Activated naive CD8-positive, alpha-beta T cell treated with anti-CD3 and anti-CD28 coated beads for 36 hours (primary cell): ENCODE measurements at regions not wholly inside any gene's neighbourhood (a gene's known extent, or its start where the extent isn't known, plus 50 kb on each side); places are given as distances from the start of the nearest gene placed in this dataset.
"Not testable (repeated sequence)": the region's sequence is repeated elsewhere in the genome, so short reads cannot be mapped to it uniquely, and the experiment has no call there.

Experiments
- DNase-seq: peaks from one replicate; pipeline ENCODE4 v3.0.0; 2021
- H3K27ac Mint-ChIP-seq: one replicate; pipeline ENCODE4 v1.8.0; 2022; ENCODE audit warnings: mild to moderate bottlenecking, moderate library complexity, mixed read lengths
- H3K27me3 Mint-ChIP-seq: one replicate; pipeline ENCODE4 v1.8.0; 2022; ENCODE audit warnings: mild to moderate bottlenecking, mixed read lengths
- H3K36me3 Mint-ChIP-seq: one replicate; pipeline ENCODE4 v1.8.0; 2021; ENCODE audit warnings: mild to moderate bottlenecking, mixed read lengths
- H3K4me1 Mint-ChIP-seq: one replicate; pipeline ENCODE4 v1.8.0; 2021; ENCODE audit warnings: mixed read lengths
- H3K4me3 Mint-ChIP-seq: one replicate; pipeline ENCODE4 v1.8.0; 2022; ENCODE audit warnings: mild to moderate bottlenecking, moderate library complexity, mixed read lengths
- H3K9me3 Mint-ChIP-seq: one replicate; pipeline ENCODE4 v1.8.0; 2022; ENCODE audit warnings: mixed read lengths

GRCh38 chr11:115606498-115607220, 102.4 kb upstream of the CADM1 start:
- no peak for DNase-seq
- Mint-ChIP-seq H3K36me3 (no peaks in the 10 kb centered on the region), H3K27ac (no peak overlapping the region), H3K4me3 (no peak overlapping the region), H3K9me3 (no peaks in the 10 kb centered on the region), H3K27me3 (no peaks in the 10 kb centered on the region), H3K4me1 (no peaks in the 10 kb centered on the region)

GRCh38 chr11:115605871-115606497, 101.8 kb upstream of the CADM1 start:
- Mint-ChIP-seq H3K9me3 (no peaks in the 10 kb centered on the region), H3K27ac (no peak overlapping the region), H3K27me3 (no peaks in the 10 kb centered on the region), H3K36me3 (no peaks in the 10 kb centered on the region), H3K4me3 (no peak overlapping the region), H3K4me1 (no peaks in the 10 kb centered on the region)
- no peak for DNase-seq

- H3K9me3 Mint-ChIP-seq, H3K27me3 Mint-ChIP-seq, H3K4me1 Mint-ChIP-seq, H3K27ac Mint-ChIP-seq, H3K4me3 Mint-ChIP-seq, DNase-seq, H3K36me3 Mint-ChIP-seq: not testable (repeated sequence)
Observed at GRCh38 chr11:115605397-115605796, 101.2 kb upstream of the CADM1 start.

- Mint-ChIP-seq H3K27ac (no peak overlapping the region), H3K27me3 (no peaks in the 10 kb centered on the region), H3K36me3 (no peaks in the 10 kb centered on the region), H3K4me1 (no peaks in the 10 kb centered on the region), H3K4me3 (no peak overlapping the region), H3K9me3 (peaks cover 2% of the 10 kb centered on the region)
- no peak for DNase-seq
Observed at GRCh38 chr11:115599125-115599524, 94.9 kb upstream of the CADM1 start.

GRCh38 chr11:115598257-115598901, 94.2 kb upstream of the CADM1 start:
- no peak for DNase-seq
- Mint-ChIP-seq H3K4me3 (no peak overlapping the region), H3K9me3 (peaks cover 2% of the 10 kb centered on the region), H3K27me3 (no peaks in the 10 kb centered on the region), H3K4me1 (no peaks in the 10 kb centered on the region), H3K27ac (no peak overlapping the region), H3K36me3 (no peaks in the 10 kb centered on the region)

- H3K36me3 Mint-ChIP-seq: no peaks in the 10 kb centered on the region
- no peaks in the 10 kb centered on the region for H3K27me3 Mint-ChIP-seq
- DNase-seq: no peak
- H3K9me3 Mint-ChIP-seq: peaks cover 5% of the 10 kb centered on the region
- H3K4me3 Mint-ChIP-seq: no peak overlapping the region
- H3K4me1 Mint-ChIP-seq: no peaks in the 10 kb centered on the region
- H3K27ac Mint-ChIP-seq: no peak overlapping the region
Observed at GRCh38 chr11:115591380-115591779, 87.2 kb upstream of the CADM1 start.

GRCh38 chr11:115590254-115590653, 86.0 kb upstream of the CADM1 start:
- H3K36me3 Mint-ChIP-seq: no peaks in the 10 kb centered on the region
- DNase-seq: no peak
- H3K27me3 Mint-ChIP-seq: no peaks in the 10 kb centered on the region
- no peak overlapping the region for H3K4me3 Mint-ChIP-seq
- no peaks in the 10 kb centered on the region for H3K4me1 Mint-ChIP-seq
- no peak overlapping the region for H3K27ac Mint-ChIP-seq
- peaks cover 5% of the 10 kb centered on the region for H3K9me3 Mint-ChIP-seq

GRCh38 chr11:115587718-115588342, 83.6 kb upstream of the CADM1 start:
- H3K27ac Mint-ChIP-seq: no peak overlapping the region
- H3K9me3 Mint-ChIP-seq: peaks cover 3% of the 10 kb centered on the region
- DNase-seq: no peak
- H3K4me3 Mint-ChIP-seq: no peak overlapping the region
- no peaks in the 10 kb centered on the region for H3K27me3 Mint-ChIP-seq
- no peaks in the 10 kb centered on the region for H3K36me3 Mint-ChIP-seq
- H3K4me1 Mint-ChIP-seq: no peaks in the 10 kb centered on the region

GRCh38 chr11:115585361-115586024, 81.3 kb upstream of the CADM1 start:
- no peak for DNase-seq
- Mint-ChIP-seq H3K36me3 (no peaks in the 10 kb centered on the region), H3K4me3 (no peak overlapping the region), H3K27ac (no peak overlapping the region), H3K4me1 (no peaks in the 10 kb centered on the region), H3K9me3 (peaks cover 5% of the 10 kb centered on the region), H3K27me3 (peaks cover 3% of the 10 kb centered on the region)

GRCh38 chr11:115581871-115582639, 77.8 kb upstream of the CADM1 start:
- no peaks in the 10 kb centered on the region for H3K4me1 Mint-ChIP-seq
- no peak for DNase-seq
- peaks cover 2% of the 10 kb centered on the region for H3K9me3 Mint-ChIP-seq
- no peak overlapping the region for H3K27ac Mint-ChIP-seq
- no peaks in the 10 kb centered on the region for H3K36me3 Mint-ChIP-seq
- no peak overlapping the region for H3K4me3 Mint-ChIP-seq
- H3K27me3 Mint-ChIP-seq: peaks cover 3% of the 10 kb centered on the region

GRCh38 chr11:115580927-115581680, 76.9 kb upstream of the CADM1 start:
- no peaks in the 10 kb centered on the region for H3K36me3 Mint-ChIP-seq
- no peak overlapping the region for H3K27ac Mint-ChIP-seq
- no peak overlapping the region for H3K4me3 Mint-ChIP-seq
- no peak for DNase-seq
- peaks cover 2% of the 10 kb centered on the region for H3K9me3 Mint-ChIP-seq
- peaks cover 3% of the 10 kb centered on the region for H3K27me3 Mint-ChIP-seq
- H3K4me1 Mint-ChIP-seq: no peaks in the 10 kb centered on the region

GRCh38 chr11:115580416-115580815, 76.2 kb upstream of the CADM1 start:
- DNase-seq: no peak
- no peaks in the 10 kb centered on the region for H3K4me1 Mint-ChIP-seq
- H3K27me3 Mint-ChIP-seq: peaks cover 3% of the 10 kb centered on the region
- H3K9me3 Mint-ChIP-seq: peaks cover 2% of the 10 kb centered on the region
- no peak overlapping the region for H3K27ac Mint-ChIP-seq
- no peaks in the 10 kb centered on the region for H3K36me3 Mint-ChIP-seq
- H3K4me3 Mint-ChIP-seq: no peak overlapping the region

GRCh38 chr11:115579181-115579825, 75.1 kb upstream of the CADM1 start:
- no peaks in the 10 kb centered on the region for H3K4me1 Mint-ChIP-seq
- no peak overlapping the region for H3K27ac Mint-ChIP-seq
- H3K36me3 Mint-ChIP-seq: no peaks in the 10 kb centered on the region
- H3K9me3 Mint-ChIP-seq: peaks cover 2% of the 10 kb centered on the region
- no peak for DNase-seq
- peaks cover 3% of the 10 kb centered on the region for H3K27me3 Mint-ChIP-seq
- no peak overlapping the region for H3K4me3 Mint-ChIP-seq
